ENCODE measurements at regions not wholly inside any gene's neighbourhood (a gene's known extent, or its start where the extent isn't known, plus 50 kb on each side); places are given as distances from the start of the nearest gene placed in this dataset.

DNA sequence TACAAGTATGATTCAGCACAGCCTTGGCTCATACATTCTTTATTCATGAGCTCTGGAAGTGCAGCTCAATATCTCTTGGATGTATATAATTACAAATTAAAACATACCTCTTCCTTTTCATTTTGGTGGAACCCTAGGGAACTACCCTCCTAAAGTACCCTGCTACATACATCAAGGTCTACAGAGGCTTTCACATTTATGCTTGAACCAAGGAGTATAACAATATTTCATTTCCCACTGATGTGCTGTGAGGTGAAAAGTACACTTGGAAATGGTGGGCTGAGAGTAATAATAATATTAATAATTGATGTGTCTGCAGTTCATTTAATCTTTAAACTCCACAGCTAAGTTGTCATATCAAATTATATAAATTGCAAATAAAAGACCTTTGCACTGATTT is 142.2 kb upstream of the LRRC3B start:
- Histone ChIP-seq H3K27ac (ENCODE audit: extremely low read depth, low read depth, low read length) (no peak overlapping the region), H3K4me2 (ENCODE audit: insufficient read depth, low read length) (no peak overlapping the region), H3K9me1 (ENCODE audit: control insufficient read depth, insufficient read depth, low read length) (no peaks in the 10 kb centered on the region), H2AFZ (ENCODE audit: low read depth, low read length) (no peak overlapping the region), H3K27me3 (ENCODE audit: control insufficient read depth in 2 of 2, insufficient read depth in 2 of 2, low read length in 2 of 2) (no peaks in the 10 kb centered on the region), H3K36me3 (ENCODE audit: control insufficient read depth, insufficient read depth, low read length) (no peaks in the 10 kb centered on the region), H3K4me1 (replicated peaks in 1 of 2; ENCODE audit: control insufficient read depth in 2 of 2, insufficient read depth in 2 of 2, low read length in 2 of 2) (no peaks in the 10 kb centered on the region), H3K79me2 (ENCODE audit: control insufficient read depth, insufficient read depth, low read length) (no peaks in the 10 kb centered on the region), H4K20me1 (replicated peaks; ENCODE audit: control insufficient read depth, insufficient read depth, low read length) (no peaks in the 10 kb centered on the region), H3K4me3 (no peak overlapping the region), H3K9ac (ENCODE audit: insufficient read depth in 1 of 2, low read depth in 2 of 2, low read length in 2 of 2) (no peak overlapping the region), H3K9me3 (replicated peaks; ENCODE audit: control insufficient read depth, insufficient read depth, low read depth, low read length) (0 out of 2 replicates have a peak, but pooled peaks cover 2% of the 10 kb centered on the region)
- ATAC-seq (no peak), FAIRE-seq (no peak), DNase-seq (ENCODE audit: extremely low read depth in 1 of 4, low spot score in 3 of 4) (no peak)
- ChIA-PET CTCF (ENCODE audit: low intra/inter-chr PET ratio) (no interaction called here), POLR2A (no interaction called here)
- in situ Hi-C loops (cut with MboI): no loop called here
- intact Hi-C loops (cut with micrococcal nuclease): no loop called here
- BruUV-seq (replicated peaks): no TSS peak
- TF ChIP-seq, protein P1, sequence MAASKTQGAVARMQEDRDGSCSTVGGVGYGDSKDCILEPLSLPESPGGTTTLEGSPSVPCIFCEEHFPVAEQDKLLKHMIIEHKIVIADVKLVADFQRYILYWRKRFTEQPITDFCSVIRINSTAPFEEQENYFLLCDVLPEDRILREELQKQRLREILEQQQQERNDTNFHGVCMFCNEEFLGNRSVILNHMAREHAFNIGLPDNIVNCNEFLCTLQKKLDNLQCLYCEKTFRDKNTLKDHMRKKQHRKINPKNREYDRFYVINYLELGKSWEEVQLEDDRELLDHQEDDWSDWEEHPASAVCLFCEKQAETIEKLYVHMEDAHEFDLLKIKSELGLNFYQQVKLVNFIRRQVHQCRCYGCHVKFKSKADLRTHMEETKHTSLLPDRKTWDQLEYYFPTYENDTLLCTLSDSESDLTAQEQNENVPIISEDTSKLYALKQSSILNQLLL (CRISPR knock-in tag; IDR thresholded peaks at IDR 0.05; ENCODE audit: borderline replicate concordance): no peak
- TF ChIP-seq CHD1 (IDR thresholded peaks at IDR 0.05; ENCODE audit: low read length) (no peak), HDAC6 (IDR thresholded peaks at IDR 0.05; ENCODE audit: low read depth, low read length) (no peak)
- TF ChIP-seq, protein P2, sequence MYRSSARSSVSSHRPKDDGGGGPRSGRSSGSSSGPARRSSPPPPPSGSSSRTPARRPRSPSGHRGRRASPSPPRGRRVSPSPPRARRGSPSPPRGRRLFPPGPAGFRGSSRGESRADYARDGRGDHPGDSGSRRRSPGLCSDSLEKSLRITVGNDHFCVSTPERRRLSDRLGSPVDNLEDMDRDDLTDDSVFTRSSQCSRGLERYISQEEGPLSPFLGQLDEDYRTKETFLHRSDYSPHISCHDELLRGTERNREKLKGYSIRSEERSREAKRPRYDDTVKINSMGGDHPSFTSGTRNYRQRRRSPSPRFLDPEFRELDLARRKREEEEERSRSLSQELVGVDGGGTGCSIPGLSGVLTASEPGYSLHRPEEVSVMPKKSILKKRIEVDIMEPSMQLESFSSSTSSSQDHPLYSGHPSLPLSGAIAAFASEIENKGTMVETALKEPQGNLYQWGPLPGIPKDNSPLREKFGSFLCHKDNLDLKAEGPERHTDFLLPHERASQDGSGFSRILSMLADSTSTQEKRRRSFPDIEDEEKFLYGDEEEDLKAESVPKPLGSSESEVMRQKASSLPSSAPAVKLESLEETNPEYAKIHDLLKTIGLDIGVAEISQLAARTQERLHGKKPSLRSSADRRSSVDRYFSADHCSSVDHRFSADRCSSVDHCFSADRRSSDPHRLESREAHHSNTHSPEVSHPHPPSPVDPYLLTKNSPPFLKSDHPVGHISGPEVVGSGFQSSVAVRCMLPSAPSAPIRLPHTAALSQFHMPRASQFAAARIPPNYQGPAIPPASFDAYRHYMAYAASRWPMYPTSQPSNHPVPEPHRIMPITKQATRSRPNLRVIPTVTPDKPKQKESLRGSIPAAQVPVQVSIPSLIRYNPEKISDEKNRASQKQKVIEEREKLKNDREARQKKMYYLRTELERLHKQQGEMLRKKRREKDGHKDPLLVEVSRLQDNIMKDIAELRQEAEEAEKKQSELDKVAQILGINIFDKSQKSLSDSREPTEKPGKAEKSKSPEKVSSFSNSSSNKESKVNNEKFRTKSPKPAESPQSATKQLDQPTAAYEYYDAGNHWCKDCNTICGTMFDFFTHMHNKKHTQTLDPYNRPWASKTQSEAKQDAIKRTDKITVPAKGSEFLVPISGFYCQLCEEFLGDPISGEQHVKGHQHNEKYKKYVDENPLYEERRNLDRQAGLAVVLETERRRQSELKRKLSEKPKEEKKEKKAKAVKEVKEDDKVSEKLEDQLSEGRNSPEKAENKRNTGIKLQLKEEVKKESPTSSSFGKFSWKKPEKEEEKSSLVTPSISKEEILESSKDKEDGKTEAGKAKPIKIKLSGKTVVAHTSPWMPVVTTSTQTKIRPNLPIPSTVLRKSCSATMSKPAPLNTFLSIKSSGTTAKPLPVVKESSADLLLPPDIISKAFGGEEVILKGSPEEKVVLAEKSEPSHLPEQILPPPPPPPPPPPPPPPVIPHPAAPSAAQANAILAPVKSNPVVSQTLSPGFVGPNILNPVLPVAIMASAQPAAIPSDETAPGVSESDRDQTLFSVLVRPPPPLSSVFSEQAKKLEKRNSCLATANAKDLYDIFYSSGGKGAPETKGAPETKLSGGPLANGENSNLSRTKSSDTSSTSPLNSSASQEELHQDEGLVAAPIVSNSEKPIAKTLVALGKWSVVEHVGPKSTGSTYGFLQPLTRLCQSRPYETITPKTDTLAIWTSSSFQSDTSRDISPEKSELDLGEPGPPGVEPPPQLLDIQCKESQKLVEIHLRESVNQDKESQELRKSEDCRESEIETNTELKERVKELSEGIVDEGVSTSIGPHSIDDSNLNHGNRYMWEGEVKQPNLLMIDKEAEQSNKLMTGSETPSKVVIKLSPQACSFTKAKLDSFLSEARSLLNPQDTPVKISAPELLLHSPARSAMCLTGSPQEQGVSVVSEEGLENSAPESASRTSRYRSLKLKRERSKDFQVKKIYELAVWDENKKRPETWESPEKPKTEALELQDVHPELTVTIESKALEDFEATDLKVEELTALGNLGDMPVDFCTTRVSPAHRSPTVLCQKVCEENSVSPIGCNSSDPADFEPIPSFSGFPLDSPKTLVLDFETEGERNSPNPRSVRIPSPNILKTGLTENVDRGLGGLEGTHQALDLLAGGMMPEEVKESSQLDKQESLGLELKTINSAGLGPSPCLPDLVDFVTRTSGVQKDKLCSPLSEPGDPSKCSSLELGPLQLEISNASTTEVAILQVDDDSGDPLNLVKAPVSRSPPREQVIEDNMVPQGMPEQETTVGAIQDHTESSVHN (IDR thresholded peaks at IDR 0.05; ENCODE audit: borderline replicate concordance in 1 of 2, low read depth in 1 of 2): no peak
- TF ChIP-seq, protein P3, sequence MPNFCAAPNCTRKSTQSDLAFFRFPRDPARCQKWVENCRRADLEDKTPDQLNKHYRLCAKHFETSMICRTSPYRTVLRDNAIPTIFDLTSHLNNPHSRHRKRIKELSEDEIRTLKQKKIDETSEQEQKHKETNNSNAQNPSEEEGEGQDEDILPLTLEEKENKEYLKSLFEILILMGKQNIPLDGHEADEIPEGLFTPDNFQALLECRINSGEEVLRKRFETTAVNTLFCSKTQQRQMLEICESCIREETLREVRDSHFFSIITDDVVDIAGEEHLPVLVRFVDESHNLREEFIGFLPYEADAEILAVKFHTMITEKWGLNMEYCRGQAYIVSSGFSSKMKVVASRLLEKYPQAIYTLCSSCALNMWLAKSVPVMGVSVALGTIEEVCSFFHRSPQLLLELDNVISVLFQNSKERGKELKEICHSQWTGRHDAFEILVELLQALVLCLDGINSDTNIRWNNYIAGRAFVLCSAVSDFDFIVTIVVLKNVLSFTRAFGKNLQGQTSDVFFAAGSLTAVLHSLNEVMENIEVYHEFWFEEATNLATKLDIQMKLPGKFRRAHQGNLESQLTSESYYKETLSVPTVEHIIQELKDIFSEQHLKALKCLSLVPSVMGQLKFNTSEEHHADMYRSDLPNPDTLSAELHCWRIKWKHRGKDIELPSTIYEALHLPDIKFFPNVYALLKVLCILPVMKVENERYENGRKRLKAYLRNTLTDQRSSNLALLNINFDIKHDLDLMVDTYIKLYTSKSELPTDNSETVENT (CRISPR knock-in tag; IDR thresholded peaks at IDR 0.05): no peak
- TF ChIP-seq, protein P4, sequence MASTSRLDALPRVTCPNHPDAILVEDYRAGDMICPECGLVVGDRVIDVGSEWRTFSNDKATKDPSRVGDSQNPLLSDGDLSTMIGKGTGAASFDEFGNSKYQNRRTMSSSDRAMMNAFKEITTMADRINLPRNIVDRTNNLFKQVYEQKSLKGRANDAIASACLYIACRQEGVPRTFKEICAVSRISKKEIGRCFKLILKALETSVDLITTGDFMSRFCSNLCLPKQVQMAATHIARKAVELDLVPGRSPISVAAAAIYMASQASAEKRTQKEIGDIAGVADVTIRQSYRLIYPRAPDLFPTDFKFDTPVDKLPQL (IDR thresholded peaks at IDR 0.05; ENCODE audit: extremely low read depth, insufficient read length): no peak
- TF ChIP-seq, protein P5, sequence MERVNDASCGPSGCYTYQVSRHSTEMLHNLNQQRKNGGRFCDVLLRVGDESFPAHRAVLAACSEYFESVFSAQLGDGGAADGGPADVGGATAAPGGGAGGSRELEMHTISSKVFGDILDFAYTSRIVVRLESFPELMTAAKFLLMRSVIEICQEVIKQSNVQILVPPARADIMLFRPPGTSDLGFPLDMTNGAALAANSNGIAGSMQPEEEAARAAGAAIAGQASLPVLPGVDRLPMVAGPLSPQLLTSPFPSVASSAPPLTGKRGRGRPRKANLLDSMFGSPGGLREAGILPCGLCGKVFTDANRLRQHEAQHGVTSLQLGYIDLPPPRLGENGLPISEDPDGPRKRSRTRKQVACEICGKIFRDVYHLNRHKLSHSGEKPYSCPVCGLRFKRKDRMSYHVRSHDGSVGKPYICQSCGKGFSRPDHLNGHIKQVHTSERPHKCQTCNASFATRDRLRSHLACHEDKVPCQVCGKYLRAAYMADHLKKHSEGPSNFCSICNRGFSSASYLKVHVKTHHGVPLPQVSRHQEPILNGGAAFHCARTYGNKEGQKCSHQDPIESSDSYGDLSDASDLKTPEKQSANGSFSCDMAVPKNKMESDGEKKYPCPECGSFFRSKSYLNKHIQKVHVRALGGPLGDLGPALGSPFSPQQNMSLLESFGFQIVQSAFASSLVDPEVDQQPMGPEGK (CRISPR knock-in tag; IDR thresholded peaks at IDR 0.05; ENCODE audit: borderline replicate concordance): no peak

All from K562 (cell line).